Lower lobe of right lung (tissue), 2 donors: ENCODE measurements at regions not wholly inside any gene's neighbourhood (a gene's known extent, or its start where the extent isn't known, plus 50 kb on each side); places are given as distances from the start of the nearest gene placed in this dataset.

Source experiments
- ATAC-seq, 2 donors: fragments of 200-7000 bp; cut with Tn5 transposase; one replicate each; pipeline ENCODE4 v1.9.1; 2020 to 2022; ENCODE audit warnings: mild to moderate bottlenecking in 2 of 2, moderate library complexity in 2 of 2
- DNase-seq: peaks from one replicate; pipeline ENCODE4 v3.0.0-alpha.2; 2020
- H3K27ac ChIP-seq: fragments of 200-600 bp; one replicate; pipeline ENCODE4 v1.8.0; 2022
- H3K27me3 ChIP-seq: fragments of 200-600 bp; one replicate; pipeline ENCODE4 v1.8.0; 2022; ENCODE audit warnings: low read depth
- H3K36me3 ChIP-seq: fragments of 200-600 bp; one replicate; pipeline ENCODE4 v1.8.0; 2022; ENCODE audit warnings: mild to moderate bottlenecking
- H3K4me1 ChIP-seq: fragments of 200-600 bp; one replicate; pipeline ENCODE4 v1.8.0; 2022
- H3K4me3 ChIP-seq: fragments of 200-600 bp; one replicate; pipeline ENCODE4 v1.8.0; 2022; ENCODE audit warnings: mild to moderate bottlenecking
- H3K9me3 ChIP-seq: fragments of 200-600 bp; one replicate; pipeline ENCODE4 v1.8.0; 2022
- CTCF ChIP-seq: fragments of 200-600 bp; IDR thresholded peaks from one replicate; pipeline ENCODE4 v1.8.0; 2022; ENCODE audit warnings: antibody characterized with exemption, mild to moderate bottlenecking
- intact Hi-C: fragments of 100-400 bp; cut with DNase I; formaldehyde crosslinking; loops from one replicate; pipeline ENCODE4 v1.11.0; 2022
- donor health status: DM: no; HTN: yes; CAD: no; lungs with severe emphysema.

- H3K36me3 ChIP-seq: no peaks in the 10 kb centered on the region
- no peaks in the 10 kb centered on the region for H3K4me1 ChIP-seq
- no peak overlapping the region for H3K4me3 ChIP-seq
- peaks cover 7% of the 10 kb centered on the region for H3K27me3 ChIP-seq
- H3K27ac ChIP-seq: no peak overlapping the region
- H3K9me3 ChIP-seq: no peaks in the 10 kb centered on the region
- no peak for ATAC-seq
- intact Hi-C loops: no loop called here
- TF ChIP-seq CTCF: no peak
- DNase-seq: no peak
Measured at GRCh38 chr10:78448994-78449418, 415.3 kb downstream of the RPS24 start.

DNA sequence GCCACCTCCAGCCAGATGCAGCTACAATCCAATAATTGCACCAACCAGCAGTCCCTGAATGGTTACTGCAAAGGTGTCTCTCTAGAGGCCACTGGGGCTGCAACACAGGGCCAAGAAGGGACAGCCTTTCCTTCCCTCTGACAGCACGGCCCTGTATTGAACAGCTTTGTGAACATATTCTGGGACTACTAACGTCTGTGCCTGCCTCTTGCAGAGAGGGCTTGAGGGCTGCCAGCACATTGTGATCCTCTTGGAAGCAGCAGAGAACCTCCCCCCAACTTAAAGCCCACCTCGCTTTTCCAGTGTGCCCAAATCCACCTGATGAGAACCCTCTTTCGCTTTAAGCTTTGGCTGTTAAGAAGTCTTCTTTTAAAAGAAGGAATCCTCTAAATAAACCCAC, 415.9 kb downstream of the RPS24 start:
- Histone ChIP-seq H3K36me3 (no peaks in the 10 kb centered on the region), H3K4me3 (no peak overlapping the region), H3K27me3 (peaks cover 7% of the 10 kb centered on the region), H3K27ac (no peak overlapping the region), H3K4me1 (no peaks in the 10 kb centered on the region), H3K9me3 (no peaks in the 10 kb centered on the region)
- intact Hi-C loops: no loop called here
- DNase-seq (no peak), ATAC-seq (no peak)
- no peak for TF ChIP-seq CTCF

DNA sequence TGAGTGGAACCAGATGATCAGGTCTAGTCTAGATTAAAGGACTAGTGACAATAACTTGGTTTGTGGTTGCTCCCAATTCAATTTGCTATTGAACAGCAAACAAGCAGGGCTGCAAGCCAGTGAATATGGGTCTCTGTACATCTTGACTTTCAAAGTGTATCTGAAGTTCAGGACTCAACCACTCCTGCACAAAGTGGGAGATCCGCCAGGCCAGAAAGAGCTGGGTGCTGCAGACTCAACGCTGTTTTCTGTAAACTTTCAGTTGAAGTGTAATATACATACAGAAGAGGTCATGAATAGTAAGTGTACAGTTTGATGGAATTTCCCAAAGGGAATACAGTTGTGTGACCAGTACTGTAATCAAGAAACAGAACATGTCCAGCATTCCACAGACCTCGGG, 416.6 kb downstream of the RPS24 start:
- Histone ChIP-seq H3K4me3 (no peak overlapping the region), H3K27me3 (peaks cover 7% of the 10 kb centered on the region), H3K4me1 (no peaks in the 10 kb centered on the region), H3K9me3 (no peaks in the 10 kb centered on the region), H3K27ac (no peak overlapping the region), H3K36me3 (no peaks in the 10 kb centered on the region)
- ATAC-seq: no peak
- intact Hi-C loops: no loop called here
- no peak for TF ChIP-seq CTCF
- DNase-seq: no peak

GRCh38 chr10:78450807-78451485, 417.3 kb downstream of the RPS24 start:
- Histone ChIP-seq H3K36me3 (no peaks in the 10 kb centered on the region), H3K4me1 (no peaks in the 10 kb centered on the region), H3K27me3 (peaks cover 5% of the 10 kb centered on the region), H3K4me3 (no peak overlapping the region), H3K27ac (no peak overlapping the region), H3K9me3 (no peaks in the 10 kb centered on the region)
- DNase-seq (no peak), ATAC-seq (no peak)
- TF ChIP-seq CTCF: no peak
- intact Hi-C loops: no loop called here

DNA sequence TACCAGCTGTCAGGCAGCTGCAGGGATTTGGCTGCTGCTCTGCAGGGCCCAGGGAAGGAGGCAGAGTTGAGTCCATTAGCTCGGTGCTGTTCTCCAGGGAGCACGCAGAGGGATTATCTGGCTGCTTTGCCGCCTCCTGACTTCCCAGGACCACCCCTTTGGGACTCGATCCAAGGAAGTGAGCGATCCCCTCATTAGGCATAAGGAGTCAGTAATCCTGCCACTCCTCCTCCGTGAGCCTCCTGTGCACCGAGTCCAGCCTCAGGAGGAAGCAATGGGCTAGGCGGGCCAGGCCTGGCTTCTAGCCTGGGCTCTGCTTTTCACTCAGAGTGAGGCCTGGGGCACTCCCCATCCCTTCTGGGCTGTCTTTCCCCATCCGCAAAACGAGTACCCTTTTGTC, 417.9 kb downstream of the RPS24 start:
- no peaks in the 10 kb centered on the region for H3K4me1 ChIP-seq
- H3K27me3 ChIP-seq: no peaks in the 10 kb centered on the region
- no peak overlapping the region for H3K27ac ChIP-seq
- intact Hi-C loops: no loop called here
- no peak for TF ChIP-seq CTCF
- no peaks in the 10 kb centered on the region for H3K36me3 ChIP-seq
- H3K4me3 ChIP-seq: no peak overlapping the region
- no peak for DNase-seq
- no peak for ATAC-seq
- no peaks in the 10 kb centered on the region for H3K9me3 ChIP-seq
